Neural progenitor cell (in vitro differentiated cells): ENCODE measurements at regions not wholly inside any gene's neighbourhood (a gene's known extent, or its start where the extent isn't known, plus 50 kb on each side); places are given as distances from the start of the nearest gene placed in this dataset.

ENCODE experiments used
- DNase-seq: peaks from one replicate; pipeline ENCODE4 v3.0.0-alpha.2; 2016; ENCODE audit warnings: low spot score
- H2AFZ ChIP-seq: fragments of 200-600 bp; sonication (generic); replicated peaks from 2 replicates; pipeline ENCODE4 v1.6.1; 2016; ENCODE audit warnings: antibody characterized with exemption
- H3F3A ChIP-seq: fragments of 200-600 bp; sonication (generic); 2 replicates; pipeline ENCODE4 v1.6.1; 2016; ENCODE audit warnings: antibody characterized with exemption, low read depth
- H3K27ac ChIP-seq: fragments of 200-600 bp; sonication (generic); 2 replicates; pipeline ENCODE4 v1.5.1; 2016; ENCODE audit warnings: mild to moderate bottlenecking
- H3K27me3 ChIP-seq: fragments of 200-600 bp; sonication (generic); 2 replicates; pipeline ENCODE4 v1.6.1; 2016; ENCODE audit warnings: mild to moderate bottlenecking, moderate library complexity
- H3K36me3 ChIP-seq: fragments of 200-600 bp; sonication (generic); 2 replicates; pipeline ENCODE4 v1.5.1; 2016
- H3K4me1 ChIP-seq: fragments of 200-600 bp; sonication (generic); 2 replicates; pipeline ENCODE4 v1.6.1; 2016; ENCODE audit warnings: mixed run types
- H3K4me2 ChIP-seq: fragments of 200-600 bp; sonication (generic); 2 replicates; pipeline ENCODE4 v1.6.1; 2016
- H3K4me3 ChIP-seq: fragments of 200-600 bp; sonication (generic); 2 replicates; pipeline ENCODE4 v1.5.1; 2016
- H3K79me2 ChIP-seq: fragments of 200-600 bp; sonication (generic); 2 replicates; pipeline ENCODE4 v1.6.1; 2016; ENCODE audit warnings: low read depth
- H3K9ac ChIP-seq: fragments of 200-600 bp; sonication (generic); 2 replicates; pipeline ENCODE4 v1.6.1; 2016
- H3K9me3 ChIP-seq: fragments of 200-600 bp; sonication (generic); 2 replicates; pipeline ENCODE4 v1.5.1; 2016; ENCODE audit warnings: low read depth
- H4K20me1 ChIP-seq: fragments of 200-600 bp; sonication (generic); 2 replicates; pipeline ENCODE4 v1.6.1; 2016; ENCODE audit warnings: low read depth
- H3K27ac Mint-ChIP-seq: 3 replicates; pipeline ENCODE4 v1.8.0; 2021; ENCODE audit warnings: mixed read lengths
- H3K27me3 Mint-ChIP-seq: 2 replicates; pipeline ENCODE4 v1.8.0; 2022; ENCODE audit warnings: low read depth, mild to moderate bottlenecking, inconsistent platforms, moderate library complexity, mixed read lengths; ENCODE audit not compliant: insufficient read depth
- H3K36me3 Mint-ChIP-seq: 3 replicates; pipeline ENCODE4 v1.8.0; 2021; ENCODE audit warnings: mixed read lengths
- H3K4me1 Mint-ChIP-seq: 3 replicates; pipeline ENCODE4 v1.8.0; 2021; ENCODE audit warnings: mixed read lengths
- H3K4me3 Mint-ChIP-seq: 3 replicates; pipeline ENCODE4 v1.8.0; 2021; ENCODE audit warnings: mild to moderate bottlenecking, moderate library complexity, mixed read lengths
- H3K9me3 Mint-ChIP-seq: 3 replicates; pipeline ENCODE4 v1.8.0; 2020; ENCODE audit warnings: mixed read lengths
- CTCF ChIP-seq: fragments of 200-600 bp; sonication (generic); IDR thresholded peaks from 2 replicates; pipeline ENCODE4 v1.5.1; 2017; ENCODE audit warnings: antibody characterized with exemption, mild to moderate bottlenecking
- EZH2 ChIP-seq: fragments of 200-600 bp; sonication (generic); IDR thresholded peaks from 2 replicates; pipeline ENCODE4 v1.6.1; 2017; ENCODE audit warnings: antibody characterized with exemption, mild to moderate bottlenecking, moderate library complexity
- EZH2phosphoT487 ChIP-seq: fragments of 200-600 bp; sonication (generic); IDR thresholded peaks from 2 replicates; pipeline ENCODE4 v1.6.1; 2017; ENCODE audit warnings: antibody characterized with exemption

GRCh38 chr4:111666826-111667360, 478.4 kb upstream of the FAM241A start:
- Histone ChIP-seq H3K4me1 (peaks cover 8% of the 10 kb centered on the region), H3K27ac (no peak overlapping the region), H3K79me2 (no peaks in the 10 kb centered on the region), H3K36me3 (no peaks in the 10 kb centered on the region), H3K9ac (no peak overlapping the region), H3F3A (no peaks in the 10 kb centered on the region), H3K4me3 (no peak overlapping the region), H2AFZ (no peak overlapping the region), H4K20me1 (no peaks in the 10 kb centered on the region), H3K27me3 (no peaks in the 10 kb centered on the region), H3K9me3 (no peaks in the 10 kb centered on the region), H3K4me2 (no peak overlapping the region)
- Mint-ChIP-seq H3K4me1 (peaks cover 15% of the 10 kb centered on the region), H3K9me3 (peaks cover 4% of the 10 kb centered on the region), H3K36me3 (peaks cover 3% of the 10 kb centered on the region), H3K27me3 (peaks cover 4% of the 10 kb centered on the region), H3K27ac (no peak overlapping the region), H3K4me3 (no peak overlapping the region)
- no peak for DNase-seq
- TF ChIP-seq EZH2phosphoT487 (no peak), CTCF (no peak), EZH2 (no peak)

GRCh38 chr4:111671756-111672155, 473.5 kb upstream of the FAM241A start:
- Histone ChIP-seq H4K20me1 (no peaks in the 10 kb centered on the region), H3K9me3 (no peaks in the 10 kb centered on the region), H3K4me2 (peak overlapping the region; percentile 45), H3K79me2 (no peaks in the 10 kb centered on the region), H3K27me3 (no peaks in the 10 kb centered on the region), H3K4me1 (peaks cover 10% of the 10 kb centered on the region), H3K27ac (no peak overlapping the region), H3F3A (no peaks in the 10 kb centered on the region), H3K9ac (no peak overlapping the region), H2AFZ (no peak overlapping the region), H3K4me3 (no peak overlapping the region), H3K36me3 (no peaks in the 10 kb centered on the region)
- peaks cover 11% of the 10 kb centered on the region for H3K27me3 Mint-ChIP-seq
- H3K4me1 Mint-ChIP-seq: peaks cover 20% of the 10 kb centered on the region
- H3K27ac Mint-ChIP-seq: no peak overlapping the region
- DNase-seq: no peak
- no peaks in the 10 kb centered on the region for H3K9me3 Mint-ChIP-seq
- no peaks in the 10 kb centered on the region for H3K36me3 Mint-ChIP-seq
- TF ChIP-seq EZH2phosphoT487: no peak
- no peak for TF ChIP-seq CTCF
- TF ChIP-seq EZH2: no peak
- H3K4me3 Mint-ChIP-seq: no peak overlapping the region

DNA sequence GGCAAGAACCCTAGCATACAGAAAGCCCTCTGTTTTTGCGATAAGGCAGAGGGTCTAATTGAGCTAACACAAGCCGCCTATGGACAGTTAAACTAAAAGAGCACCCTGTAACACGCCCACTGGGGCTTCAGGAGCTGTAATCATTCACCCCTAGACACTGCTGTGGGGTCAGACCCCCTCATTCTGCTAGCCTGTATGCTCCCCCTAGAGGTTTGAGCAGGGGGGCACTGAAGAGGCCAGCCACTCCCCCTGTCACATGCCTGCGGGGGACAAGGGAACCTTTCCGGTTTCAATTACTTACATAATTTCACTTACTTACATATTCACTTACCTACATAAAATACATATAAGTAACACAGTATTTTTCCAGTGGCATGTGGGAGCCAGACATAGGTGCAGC, 469.5 kb upstream of the FAM241A start:
- H3K9me3 Mint-ChIP-seq: no peaks in the 10 kb centered on the region
- H3K27me3 Mint-ChIP-seq: peaks cover 13% of the 10 kb centered on the region

More for the DNA sequence above, 469.5 kb upstream of the FAM241A start:
- no peak overlapping the region for H3K27ac ChIP-seq
- H4K20me1 ChIP-seq: no peaks in the 10 kb centered on the region
- no peak for DNase-seq
- peaks cover 10% of the 10 kb centered on the region for H3K4me1 ChIP-seq
- no peak overlapping the region for H3K4me3 ChIP-seq
- H3K9me3 ChIP-seq: no peaks in the 10 kb centered on the region
- H3K9ac ChIP-seq: no peak overlapping the region
- no peaks in the 10 kb centered on the region for H3K36me3 ChIP-seq
- H3F3A ChIP-seq: no peaks in the 10 kb centered on the region
- no peak overlapping the region for H3K27ac Mint-ChIP-seq
- no peak overlapping the region for H2AFZ ChIP-seq
- no peaks in the 10 kb centered on the region for H3K27me3 ChIP-seq
- peaks cover 23% of the 10 kb centered on the region for H3K4me1 Mint-ChIP-seq
- no peak for TF ChIP-seq CTCF
- TF ChIP-seq EZH2phosphoT487: no peak
- TF ChIP-seq EZH2: no peak
- no peak overlapping the region for H3K4me3 Mint-ChIP-seq
- H3K36me3 Mint-ChIP-seq: no peaks in the 10 kb centered on the region
- H3K79me2 ChIP-seq: no peaks in the 10 kb centered on the region
- H3K4me2 ChIP-seq: no peak overlapping the region
